Body of pancreas (tissue), 4 donors: ENCODE measurements at regions not wholly inside any gene's neighbourhood (a gene's known extent, or its start where the extent isn't known, plus 50 kb on each side); places are given as distances from the start of the nearest gene placed in this dataset.

Source experiments
- ATAC-seq: fragments of 150-250 bp; one replicate; pipeline ENCODE4 v1.9.1; 2016
- DNase-seq, 4 donors: peaks; one replicate each; pipeline ENCODE4 v3.0.0-alpha.2; 2019
- H3K27ac ChIP-seq, 4 donors: fragments of 200-600 bp; sonication (generic); 1 replicate in 3 of 4; 2 replicates in 1 of 4; pipeline versions ENCODE4 v1.5.1 to v1.6.1; 2016 to 2019; ENCODE audit warnings: mild to moderate bottlenecking in 1 of 4, mixed read lengths in 1 of 4, moderate library complexity in 1 of 4
- H3K27me3 ChIP-seq, 2 donors: fragments of 200-600 bp; sonication (generic); one replicate each; pipeline ENCODE4 v1.6.0; 2016; ENCODE audit warnings: mild to moderate bottlenecking in 1 of 2
- H3K36me3 ChIP-seq, 2 donors: fragments of 200-600 bp; sonication (generic); replicated peaks in 1 of 2; 2 replicates each; pipeline ENCODE4 v1.5.1; 2016; ENCODE audit warnings: low read depth in 2 of 2; ENCODE audit not compliant: insufficient read depth in 1 of 2
- H3K4me1 ChIP-seq: fragments of 200-600 bp; sonication (generic); one replicate; pipeline ENCODE4 v1.6.0; 2016
- H3K4me3 ChIP-seq, 2 donors: fragments of 200-600 bp; sonication (generic); 1 replicate in 1 of 2; 2 replicates in 1 of 2; pipeline ENCODE4 v1.5.1; 2016 to 2019
- H3K9me3 ChIP-seq, 3 donors: fragments of 200-600 bp; sonication (generic); 1 replicate in 2 of 3; 2 replicates in 1 of 3; pipeline ENCODE4 v1.5.1; 2016
- POLR2A ChIP-seq, 3 donors: fragments of 450-650 bp; IDR thresholded peaks; one replicate each; pipeline ENCODE4 v1.6.1; 2016; ENCODE audit warnings: antibody characterized with exemption in 3 of 3, mild to moderate bottlenecking in 2 of 3
- WGBS, 2 donors: methylation state at CpG; one replicate each; pipeline ENCODE4 v1.1.5; 2017; 5-methylcytosine and 5-hydroxymethylcytosine counted together
- intact Hi-C: fragments of 100-400 bp; cut with DNase I; formaldehyde crosslinking; loops from one replicate; pipeline ENCODE4 v1.15.1; 2023
- TF ChIP-seq, protein P1 (sequence below), 7 experiments: fragments of 450-650 bp in 4 of 7; fragments of 200-600 bp in 3 of 7; sonication (generic) in 3 of 7; IDR thresholded peaks; one replicate each; pipeline ENCODE4 v1.5.1; 2016 to 2019; ENCODE audit warnings: antibody characterized with exemption in 7 of 7

DNA sequence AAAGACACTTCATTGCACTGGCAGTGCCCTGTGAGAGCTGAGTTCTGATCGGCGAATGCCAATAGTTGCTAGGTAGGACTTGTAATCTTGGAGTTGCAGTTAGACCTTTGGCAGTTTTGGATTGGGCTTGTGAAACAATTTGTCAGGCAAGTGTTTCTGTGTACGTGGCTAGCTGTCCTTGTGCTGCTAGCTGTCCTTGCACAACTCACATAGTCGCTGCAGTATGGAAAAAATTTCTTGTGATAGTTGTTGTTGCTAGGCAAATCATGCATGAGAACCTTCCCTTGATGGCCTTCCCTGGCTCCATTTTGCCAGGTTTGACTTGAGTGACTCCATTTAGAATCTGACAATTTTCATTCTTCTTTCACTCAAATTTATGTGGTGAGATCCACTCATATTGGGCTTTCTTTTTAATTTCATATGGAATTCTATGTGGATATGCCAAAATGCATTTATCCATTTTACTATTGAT, 140.7 kb downstream of the APIP start:
- H3K9me3 ChIP-seq = no peaks in the 10 kb centered on the region
- TF ChIP-seq, protein P1, sequence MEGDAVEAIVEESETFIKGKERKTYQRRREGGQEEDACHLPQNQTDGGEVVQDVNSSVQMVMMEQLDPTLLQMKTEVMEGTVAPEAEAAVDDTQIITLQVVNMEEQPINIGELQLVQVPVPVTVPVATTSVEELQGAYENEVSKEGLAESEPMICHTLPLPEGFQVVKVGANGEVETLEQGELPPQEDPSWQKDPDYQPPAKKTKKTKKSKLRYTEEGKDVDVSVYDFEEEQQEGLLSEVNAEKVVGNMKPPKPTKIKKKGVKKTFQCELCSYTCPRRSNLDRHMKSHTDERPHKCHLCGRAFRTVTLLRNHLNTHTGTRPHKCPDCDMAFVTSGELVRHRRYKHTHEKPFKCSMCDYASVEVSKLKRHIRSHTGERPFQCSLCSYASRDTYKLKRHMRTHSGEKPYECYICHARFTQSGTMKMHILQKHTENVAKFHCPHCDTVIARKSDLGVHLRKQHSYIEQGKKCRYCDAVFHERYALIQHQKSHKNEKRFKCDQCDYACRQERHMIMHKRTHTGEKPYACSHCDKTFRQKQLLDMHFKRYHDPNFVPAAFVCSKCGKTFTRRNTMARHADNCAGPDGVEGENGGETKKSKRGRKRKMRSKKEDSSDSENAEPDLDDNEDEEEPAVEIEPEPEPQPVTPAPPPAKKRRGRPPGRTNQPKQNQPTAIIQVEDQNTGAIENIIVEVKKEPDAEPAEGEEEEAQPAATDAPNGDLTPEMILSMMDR (IDR thresholded peaks at IDR 0.05) = no peak
- TF ChIP-seq POLR2A (IDR thresholded peaks at IDR 0.05) = no peak
- ATAC-seq = no peak
- H3K36me3 ChIP-seq = no peaks in the 10 kb centered on the region
- intact Hi-C loops = no loop called here
- DNase-seq = no peak
- H3K4me3 ChIP-seq = no peak overlapping the region
- no peaks in the 10 kb centered on the region for H3K4me1 ChIP-seq
- H3K27ac ChIP-seq = no peak overlapping the region
- 70 to 74% methylated on average over 4 of the region's 4 CpGs for WGBS, 2 donors
- H3K27me3 ChIP-seq = no peaks in the 10 kb centered on the region

DNA sequence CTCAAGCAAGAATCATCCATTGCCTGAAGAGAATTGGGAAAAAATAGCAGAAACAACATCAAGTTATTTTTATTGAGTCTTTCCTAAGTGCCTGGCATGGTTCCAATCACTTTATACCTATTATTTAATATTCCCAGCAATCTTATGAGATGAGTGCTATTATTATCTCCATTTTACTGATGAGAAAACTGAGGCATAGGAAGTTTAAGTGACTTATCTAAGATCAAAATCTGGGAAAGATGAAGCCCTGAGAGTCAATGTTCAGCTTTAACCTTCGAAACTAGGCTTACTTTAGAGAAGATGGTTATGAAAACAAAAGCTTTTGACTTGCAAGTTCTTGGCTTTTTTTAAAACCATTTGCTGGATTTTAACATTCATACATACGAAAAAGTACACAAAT, 141.6 kb downstream of the APIP start:
- no peak for ATAC-seq
- DNase-seq = no peak
- no peaks in the 10 kb centered on the region for H3K4me1 ChIP-seq
- H3K36me3 ChIP-seq = no peaks in the 10 kb centered on the region
- intact Hi-C loops = no loop called here
- no peak overlapping the region for H3K27ac ChIP-seq
- H3K27me3 ChIP-seq = no peaks in the 10 kb centered on the region
- 53% methylated on average over 2 of the region's 2 CpGs for WGBS, 2 donors
- H3K4me3 ChIP-seq = no peak overlapping the region
- no peaks in the 10 kb centered on the region for H3K9me3 ChIP-seq
- no peak for TF ChIP-seq POLR2A (IDR thresholded peaks at IDR 0.05)
- TF ChIP-seq, protein P1 (IDR thresholded peaks at IDR 0.05) = no peak

DNA sequence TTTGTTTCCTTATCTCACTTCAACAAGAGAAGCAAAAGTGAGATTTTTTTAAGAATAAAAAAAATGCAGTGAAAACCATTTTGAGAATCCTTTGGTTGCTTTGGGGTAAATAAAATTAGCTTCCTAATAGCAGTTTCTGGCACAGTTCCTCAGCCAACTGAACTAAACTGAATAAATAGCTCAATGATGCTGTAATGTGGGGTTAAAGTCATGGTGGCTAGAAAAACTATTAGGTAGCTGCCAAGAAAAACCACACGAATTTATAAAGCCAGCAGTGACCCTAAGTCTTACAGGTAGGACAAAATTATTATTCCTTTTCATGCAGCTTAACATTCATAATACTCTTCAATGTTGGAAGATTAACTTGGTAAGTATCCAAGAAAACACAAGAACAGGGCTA, 142.4 kb downstream of the APIP start:
- H3K36me3 ChIP-seq = no peaks in the 10 kb centered on the region
- H3K4me3 ChIP-seq = no peak overlapping the region
- H3K27me3 ChIP-seq = no peaks in the 10 kb centered on the region
- H3K27ac ChIP-seq = no peak overlapping the region
- 3% methylated on average over 1 of the region's 1 CpG for WGBS, 2 donors
- TF ChIP-seq, protein P1 (IDR thresholded peaks at IDR 0.05) = no peak
- no peak for TF ChIP-seq POLR2A (IDR thresholded peaks at IDR 0.05)
- no peaks in the 10 kb centered on the region for H3K4me1 ChIP-seq
- H3K9me3 ChIP-seq = no peaks in the 10 kb centered on the region
- no peak for DNase-seq
- ATAC-seq = no peak
- intact Hi-C loops = no loop called here

DNA sequence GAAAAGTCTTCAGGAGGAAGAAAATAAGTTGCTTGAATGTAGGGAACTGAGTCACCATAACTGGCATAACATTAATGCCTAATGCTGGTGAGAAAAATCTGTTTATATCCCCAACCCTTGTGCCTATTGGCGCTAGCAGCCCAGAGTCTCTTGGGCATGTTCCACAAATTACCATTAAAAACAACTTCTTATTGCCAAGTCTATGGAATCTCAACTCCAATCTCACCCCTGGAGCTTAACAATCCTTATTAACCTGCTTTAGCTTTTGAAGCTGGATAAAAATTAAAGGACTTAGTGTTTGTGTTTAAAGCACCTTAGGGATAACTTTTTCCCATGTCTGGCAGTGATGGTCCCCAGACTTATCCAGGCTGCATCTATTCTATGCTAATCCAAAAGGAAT, 143.0 kb downstream of the APIP start:
- H3K9me3 ChIP-seq = no peaks in the 10 kb centered on the region
- H3K27ac ChIP-seq = no peak overlapping the region
- WGBS, 2 donors = 0 to 96% methylated on average over 1 of the region's 1 CpG
- DNase-seq = no peak
- TF ChIP-seq, protein P1 (IDR thresholded peaks at IDR 0.05) = no peak
- no peak for TF ChIP-seq POLR2A (IDR thresholded peaks at IDR 0.05)
- no peak for ATAC-seq
- intact Hi-C loops = no loop called here
- H3K27me3 ChIP-seq = no peaks in the 10 kb centered on the region
- no peaks in the 10 kb centered on the region for H3K36me3 ChIP-seq
- no peak overlapping the region for H3K4me3 ChIP-seq
- H3K4me1 ChIP-seq = no peaks in the 10 kb centered on the region

DNA sequence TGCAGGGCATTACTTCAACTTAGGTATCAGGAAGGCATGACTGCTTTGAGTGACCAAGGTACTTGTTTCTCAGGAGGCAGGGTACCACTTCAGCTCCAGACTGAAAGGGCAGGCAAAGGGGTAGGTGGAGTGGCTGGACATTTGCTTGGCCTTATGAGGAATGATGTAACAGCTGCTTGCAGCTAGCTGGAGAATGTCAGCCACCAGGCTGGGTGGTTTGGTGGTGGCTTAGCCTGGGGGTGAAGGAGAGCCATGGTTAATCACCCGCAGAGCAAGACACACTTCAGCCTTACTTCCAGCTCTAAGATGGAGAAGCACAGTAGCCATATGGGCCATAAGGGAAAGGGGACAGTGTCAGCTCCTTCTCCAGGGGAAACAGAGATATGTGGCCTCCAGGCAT, 146.1 kb downstream of the APIP start:
- DNase-seq = no peak
- H3K27me3 ChIP-seq = no peaks in the 10 kb centered on the region
- H3K4me1 ChIP-seq = no peaks in the 10 kb centered on the region
- TF ChIP-seq, protein P1 (IDR thresholded peaks at IDR 0.05) = no peak
- TF ChIP-seq POLR2A (IDR thresholded peaks at IDR 0.05) = no peak
- intact Hi-C loops = no loop called here
- ATAC-seq = no peak
- H3K9me3 ChIP-seq = no peaks in the 10 kb centered on the region
- H3K36me3 ChIP-seq = no peaks in the 10 kb centered on the region
- no peak overlapping the region for H3K27ac ChIP-seq
- H3K4me3 ChIP-seq = no peak overlapping the region
- 89 to 100% methylated on average over 1 of the region's 1 CpG for WGBS, 2 donors
